Osteocyte (in vitro differentiated cells): ENCODE measurements at regions not wholly inside any gene's neighbourhood (a gene's known extent, or its start where the extent isn't known, plus 50 kb on each side); places are given as distances from the start of the nearest gene placed in this dataset.
"Not testable (repeated sequence)": the region's sequence is repeated elsewhere in the genome, so short reads cannot be mapped to it uniquely, and the experiment has no call there.

Source experiments
- DNase-seq: peaks from one replicate; pipeline ENCODE4 v3.0.0; 2021; ENCODE audit warnings: mixed read lengths; ENCODE audit not compliant: unreplicated experiment; ENCODE audit errors: extremely low spot score
- H3K27ac Mint-ChIP-seq: one replicate; pipeline ENCODE4 v1.8.0; 2021; ENCODE audit warnings: mild to moderate bottlenecking, mixed read lengths; ENCODE audit not compliant: unreplicated experiment
- H3K27me3 Mint-ChIP-seq: one replicate; pipeline ENCODE4 v1.8.0; 2021; ENCODE audit warnings: mixed read lengths; ENCODE audit not compliant: unreplicated experiment
- H3K36me3 Mint-ChIP-seq: one replicate; pipeline ENCODE4 v1.8.0; 2021; ENCODE audit warnings: mixed read lengths; ENCODE audit not compliant: unreplicated experiment
- H3K4me1 Mint-ChIP-seq: one replicate; pipeline ENCODE4 v1.8.0; 2021; ENCODE audit warnings: mixed read lengths; ENCODE audit not compliant: unreplicated experiment
- H3K4me3 Mint-ChIP-seq: one replicate; pipeline ENCODE4 v1.8.0; 2021; ENCODE audit warnings: mild to moderate bottlenecking, moderate library complexity, mixed read lengths; ENCODE audit not compliant: unreplicated experiment
- H3K9me3 Mint-ChIP-seq: one replicate; pipeline ENCODE4 v1.8.0; 2021; ENCODE audit warnings: mixed read lengths; ENCODE audit not compliant: unreplicated experiment
- CTCF ChIP-seq: fragments of 200-600 bp; sonication (generic); IDR thresholded peaks from 2 replicates; pipeline ENCODE4 v1.5.0; 2021; ENCODE audit warnings: antibody characterized with exemption, mild to moderate bottlenecking, moderate library complexity

DNA sequence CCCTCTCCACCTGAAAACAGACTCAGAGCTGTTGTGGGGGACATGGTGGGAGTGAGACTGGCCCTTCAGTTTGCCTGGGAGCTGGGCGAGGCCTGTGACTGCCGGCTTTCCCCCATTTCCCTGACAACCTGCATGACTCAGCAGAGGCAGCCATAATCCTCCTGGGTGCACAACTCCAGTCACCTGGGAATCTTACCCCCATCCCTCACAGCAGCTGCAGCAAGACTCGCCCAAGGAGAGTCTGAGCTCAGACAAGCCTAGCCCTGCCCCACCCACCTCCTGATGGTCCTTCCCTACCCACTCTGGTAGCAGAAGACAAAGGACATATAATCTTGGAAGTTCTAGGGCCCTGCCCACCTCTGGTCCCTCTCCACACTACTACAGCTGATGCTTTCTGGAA lies 207.3 kb upstream of the ARID2 start:
- peaks cover 40% of the 10 kb centered on the region for H3K27me3 Mint-ChIP-seq
- H3K36me3 Mint-ChIP-seq: no peaks in the 10 kb centered on the region
- H3K4me1 Mint-ChIP-seq: no peaks in the 10 kb centered on the region
- no peak overlapping the region for H3K27ac Mint-ChIP-seq
- no peak for TF ChIP-seq CTCF
- peaks cover 28% of the 10 kb centered on the region for H3K9me3 Mint-ChIP-seq
- no peak overlapping the region for H3K4me3 Mint-ChIP-seq
- no peak for DNase-seq

- Mint-ChIP-seq H3K27me3 (peaks cover 44% of the 10 kb centered on the region), H3K9me3 (peaks cover 36% of the 10 kb centered on the region)
- not testable (repeated sequence) for H3K36me3 Mint-ChIP-seq, H3K4me1 Mint-ChIP-seq, DNase-seq, H3K27ac Mint-ChIP-seq, H3K4me3 Mint-ChIP-seq
These were observed 202.7 kb upstream of the ARID2 start for GRCh38 chr12:45526823-45527222.

DNA sequence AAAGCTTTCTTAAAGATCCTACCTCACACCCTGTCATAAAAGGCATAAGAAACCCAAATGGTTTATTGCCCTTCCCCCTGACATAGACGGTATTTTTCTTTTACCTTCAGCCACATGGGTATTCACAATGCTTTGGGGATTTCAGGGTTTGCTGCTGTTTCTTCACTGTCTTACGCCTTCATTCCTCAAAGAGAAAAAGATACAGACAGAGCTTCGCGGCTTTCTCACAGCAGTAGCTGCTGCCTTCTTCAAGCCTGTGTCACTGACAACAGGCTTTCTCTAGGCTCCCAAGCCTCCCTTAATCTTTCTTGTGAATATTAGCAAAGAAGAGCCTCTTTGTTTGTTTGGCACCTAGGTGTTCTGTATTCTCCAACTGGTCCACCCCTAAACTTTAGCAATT lies 197.4 kb upstream of the ARID2 start:
- no peak for TF ChIP-seq CTCF
- no peaks in the 10 kb centered on the region for H3K36me3 Mint-ChIP-seq
- peaks cover 9% of the 10 kb centered on the region for H3K9me3 Mint-ChIP-seq
- no peaks in the 10 kb centered on the region for H3K4me1 Mint-ChIP-seq
- no peak overlapping the region for H3K27ac Mint-ChIP-seq
- no peak overlapping the region for H3K4me3 Mint-ChIP-seq
- peaks cover 43% of the 10 kb centered on the region for H3K27me3 Mint-ChIP-seq
- DNase-seq: no peak

DNA sequence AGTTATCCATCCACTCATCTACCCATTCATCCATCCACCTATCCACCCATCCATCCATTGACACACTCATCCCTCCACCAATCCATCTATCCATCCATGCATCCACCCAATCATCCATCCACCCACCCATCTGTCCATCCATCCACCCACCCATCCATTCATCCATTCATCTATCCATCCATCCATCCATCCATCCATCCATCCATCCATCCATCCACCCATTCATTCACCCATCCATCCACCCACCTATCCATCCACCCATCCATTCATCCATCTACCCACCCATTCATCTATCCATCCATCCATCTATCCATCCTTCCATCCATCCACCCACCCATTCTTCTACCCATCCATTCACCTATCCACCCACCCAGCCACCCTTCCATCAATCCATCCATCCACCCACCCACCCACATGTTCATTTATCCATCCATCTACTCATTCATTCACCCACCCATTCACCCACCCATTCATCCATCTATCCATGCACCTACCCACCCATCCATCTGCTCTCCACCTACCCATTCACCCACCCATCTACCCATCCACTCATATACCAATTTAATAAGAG lies 193.8 kb upstream of the ARID2 start:
- no peaks in the 10 kb centered on the region for H3K36me3 Mint-ChIP-seq
- TF ChIP-seq CTCF: no peak
- H3K9me3 Mint-ChIP-seq: no peaks in the 10 kb centered on the region
- H3K4me1 Mint-ChIP-seq: no peaks in the 10 kb centered on the region
- no peak for DNase-seq
- peaks cover 39% of the 10 kb centered on the region for H3K27me3 Mint-ChIP-seq
- H3K4me3 Mint-ChIP-seq: no peak overlapping the region
- no peak overlapping the region for H3K27ac Mint-ChIP-seq

DNA sequence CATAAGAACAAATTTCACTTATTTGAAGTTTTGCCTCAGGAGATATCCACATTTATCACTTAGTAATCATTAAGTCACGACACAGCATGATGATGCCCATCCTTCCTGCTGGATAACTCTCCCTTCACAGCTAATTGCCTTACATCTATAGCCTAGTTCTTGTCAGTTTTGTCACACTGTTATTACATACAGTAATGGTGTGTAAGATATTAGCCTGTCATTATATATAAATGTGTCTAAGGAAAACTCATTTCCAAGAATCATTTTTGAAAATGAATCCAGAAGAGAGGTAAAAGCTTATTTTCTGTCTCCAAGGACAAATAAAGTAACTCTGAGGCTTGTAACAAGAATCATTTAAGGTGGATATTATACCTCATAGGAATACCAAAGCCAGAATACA lies 193.2 kb upstream of the ARID2 start:
- Mint-ChIP-seq H3K36me3 (no peaks in the 10 kb centered on the region), H3K4me3 (no peak overlapping the region)
- no peak for TF ChIP-seq CTCF

More for the DNA sequence above, 193.2 kb upstream of the ARID2 start:
- DNase-seq: no peak
- no peaks in the 10 kb centered on the region for H3K9me3 Mint-ChIP-seq
- H3K27ac Mint-ChIP-seq: no peak overlapping the region
- peaks cover 37% of the 10 kb centered on the region for H3K27me3 Mint-ChIP-seq
- H3K4me1 Mint-ChIP-seq: no peaks in the 10 kb centered on the region
